ENCODE measurements at regions not wholly inside any gene's neighbourhood (a gene's known extent, or its start where the extent isn't known, plus 50 kb on each side); places are given as distances from the start of the nearest gene placed in this dataset.
"Not testable (repeated sequence)": the region's sequence is repeated elsewhere in the genome, so short reads cannot be mapped to it uniquely, and the experiment has no call there.

GRCh38 chr1:220967911-220968310, 88.7 kb downstream of the HLX start:
- ChIA-PET POLR2A (no interaction called here), CTCF (no interaction called here)

DNA sequence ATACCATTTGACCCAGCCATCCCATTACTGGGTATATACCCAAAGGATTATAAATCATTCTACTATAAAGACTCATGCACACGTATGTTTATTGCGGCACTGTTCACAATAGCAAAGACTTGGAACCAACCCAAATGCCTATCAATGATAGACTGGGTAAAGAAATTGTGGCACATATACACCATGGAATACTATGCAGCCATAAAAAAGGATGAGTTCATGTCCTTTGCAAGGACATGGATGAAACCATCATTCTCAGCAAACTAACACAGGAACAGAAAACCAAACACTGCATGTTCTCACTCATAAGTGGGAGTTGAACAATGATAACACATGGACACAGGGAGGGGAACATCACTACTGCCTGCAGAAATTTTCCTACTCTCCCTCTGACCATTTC, 90.0 kb downstream of the HLX start:
- POLR2A ChIA-PET; CTCF ChIA-PET; DNase-seq (ENCODE audit: extremely low spot score): not testable (repeated sequence)

More at GRCh38 chr1:220967911-220968310, 88.7 kb downstream of the HLX start:
- DNase-seq (ENCODE audit: extremely low spot score): no peak
- TF ChIP-seq NFRKB (IDR thresholded peaks at IDR 0.05): no peak
- TF ChIP-seq FOXM1 (IDR thresholded peaks at IDR 0.05; ENCODE audit: borderline replicate concordance): no peak
- TF ChIP-seq FOXA1 (IDR thresholded peaks at IDR 0.05): no peak
- no peak for TF ChIP-seq ELF4 (IDR thresholded peaks at IDR 0.05)
- TF ChIP-seq LEF1 (IDR thresholded peaks at IDR 0.05; ENCODE audit: borderline replicate concordance): no peak
- TF ChIP-seq SUZ12 (IDR thresholded peaks at IDR 0.05): no peak

DNA sequence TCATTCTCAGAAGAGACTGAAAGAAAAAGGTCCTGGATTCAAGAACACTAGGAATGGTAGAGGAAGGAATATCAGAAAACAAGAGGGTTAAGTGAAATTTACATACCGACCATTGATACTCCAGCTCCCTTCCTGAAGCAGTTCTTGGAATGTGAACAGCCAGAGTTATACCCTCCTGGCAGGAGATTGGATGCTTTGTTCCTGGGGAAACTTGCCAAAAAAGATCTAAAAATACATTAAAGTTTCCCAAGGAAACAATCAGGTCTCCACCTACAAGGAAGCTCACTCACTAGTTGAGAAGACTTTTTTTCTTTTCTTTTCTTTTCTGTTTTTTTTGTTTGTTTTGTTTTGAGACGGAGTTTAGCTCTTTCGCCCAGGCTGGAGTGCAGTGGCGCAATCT, 91.1 kb downstream of the HLX start:
- POLR2A ChIA-PET: no interaction called here
- CTCF ChIA-PET: no interaction called here

GRCh38 chr1:220971221-220971620, 92.0 kb downstream of the HLX start:
- ChIA-PET POLR2A (no interaction called here), CTCF (no interaction called here)
- TF ChIP-seq FOXK2 (IDR thresholded peaks at IDR 0.05) (no peak), CTBP1 (IDR thresholded peaks at IDR 0.05; ENCODE audit: borderline replicate concordance) (no peak), ZNF384 (IDR thresholded peaks at IDR 0.05) (no peak), BHLHE40 (IDR thresholded peaks at IDR 0.05; ENCODE audit: borderline replicate concordance) (no peak), TARDBP (IDR thresholded peaks at IDR 0.05) (no peak), L3MBTL2 (conservative IDR thresholded peaks at IDR 0.05) (no peak), NFRKB (IDR thresholded peaks at IDR 0.05) (no peak), ELF4 (IDR thresholded peaks at IDR 0.05) (no peak), LEF1 (IDR thresholded peaks at IDR 0.05; ENCODE audit: borderline replicate concordance) (no peak), SUZ12 (IDR thresholded peaks at IDR 0.05) (no peak)
- DNase-seq (ENCODE audit: extremely low spot score): no peak

More for the DNA sequence above, 91.1 kb downstream of the HLX start:
- no peak for DNase-seq (ENCODE audit: extremely low spot score)
- no peak for TF ChIP-seq LEF1 (IDR thresholded peaks at IDR 0.05; ENCODE audit: borderline replicate concordance)
- no peak for TF ChIP-seq HDGF (IDR thresholded peaks at IDR 0.05; ENCODE audit: borderline replicate concordance)
- no peak for TF ChIP-seq SP1 (IDR thresholded peaks at IDR 0.05)
- TF ChIP-seq FOXK2 (IDR thresholded peaks at IDR 0.05): no peak
- TF ChIP-seq NFRKB (IDR thresholded peaks at IDR 0.05): no peak
- no peak for TF ChIP-seq ZNF384 (IDR thresholded peaks at IDR 0.05)
- no peak for TF ChIP-seq BHLHE40 (IDR thresholded peaks at IDR 0.05; ENCODE audit: borderline replicate concordance)
- no peak for TF ChIP-seq TARDBP (IDR thresholded peaks at IDR 0.05)
- no peak for TF ChIP-seq PKNOX1 (IDR thresholded peaks at IDR 0.05)
- TF ChIP-seq ELF4 (IDR thresholded peaks at IDR 0.05): no peak
- TF ChIP-seq ARNT (IDR thresholded peaks at IDR 0.05): no peak
- TF ChIP-seq CTBP1 (IDR thresholded peaks at IDR 0.05; ENCODE audit: borderline replicate concordance): no peak
- no peak for TF ChIP-seq FOXM1 (IDR thresholded peaks at IDR 0.05; ENCODE audit: borderline replicate concordance)
- TF ChIP-seq L3MBTL2 (conservative IDR thresholded peaks at IDR 0.05): no peak
- TF ChIP-seq FOXA1 (IDR thresholded peaks at IDR 0.05): no peak
- TF ChIP-seq SUZ12 (IDR thresholded peaks at IDR 0.05): no peak

DNA sequence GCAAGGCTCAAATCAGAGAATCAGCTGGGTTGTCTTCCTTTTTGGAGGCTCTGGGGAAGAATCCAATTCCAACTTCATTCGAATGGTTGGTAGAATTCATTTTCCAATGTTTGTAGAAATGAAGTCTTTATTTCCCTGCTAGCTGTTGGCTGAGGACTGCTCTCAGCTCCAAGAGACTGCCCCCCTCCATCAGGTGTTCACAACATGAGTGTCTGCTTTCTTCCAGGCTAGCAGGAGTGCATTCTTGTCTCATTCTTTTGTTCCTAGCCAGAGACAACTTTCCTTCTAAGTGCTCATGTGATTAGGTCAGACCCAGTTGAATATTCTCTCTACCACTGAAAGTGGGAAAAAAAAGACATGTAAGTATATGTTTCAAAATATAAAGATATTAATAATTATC, 95.2 kb downstream of the HLX start:
- TF ChIP-seq L3MBTL2 (conservative IDR thresholded peaks at IDR 0.05): no peak
- TF ChIP-seq BHLHE40 (IDR thresholded peaks at IDR 0.05; ENCODE audit: borderline replicate concordance): no peak
- no peak for TF ChIP-seq SP1 (IDR thresholded peaks at IDR 0.05)
- TF ChIP-seq CTBP1 (IDR thresholded peaks at IDR 0.05; ENCODE audit: borderline replicate concordance): no peak
- DNase-seq (ENCODE audit: extremely low spot score): no peak
- ChIA-PET POLR2A (no interaction called here), CTCF (no interaction called here)

- ChIA-PET CTCF (interaction anchor here (1.1 kb wide), 1 partner anchor 10 kb away, joined by 5 read pairs; no protein-coding TSS in a partner anchor), POLR2A (no interaction called here)
- DNase-seq (ENCODE audit: extremely low spot score): no peak
- TF ChIP-seq PKNOX1 (IDR thresholded peaks at IDR 0.05) (no peak), CTBP1 (IDR thresholded peaks at IDR 0.05; ENCODE audit: borderline replicate concordance) (no peak), SUZ12 (IDR thresholded peaks at IDR 0.05) (no peak), ARNT (IDR thresholded peaks at IDR 0.05) (no peak), FOXA1 (IDR thresholded peaks at IDR 0.05) (no peak), L3MBTL2 (conservative IDR thresholded peaks at IDR 0.05) (no peak), FOXK2 (IDR thresholded peaks at IDR 0.05) (no peak), HDGF (IDR thresholded peaks at IDR 0.05; ENCODE audit: borderline replicate concordance) (no peak), BHLHE40 (IDR thresholded peaks at IDR 0.05; ENCODE audit: borderline replicate concordance) (no peak), LEF1 (IDR thresholded peaks at IDR 0.05; ENCODE audit: borderline replicate concordance) (no peak), ZNF384 (IDR thresholded peaks at IDR 0.05) (no peak), FOXM1 (IDR thresholded peaks at IDR 0.05; ENCODE audit: borderline replicate concordance) (no peak), TARDBP (IDR thresholded peaks at IDR 0.05) (no peak), ELF4 (IDR thresholded peaks at IDR 0.05) (no peak)
Measured at GRCh38 chr1:220976390-220976789, 97.1 kb downstream of the HLX start.

GRCh38 chr1:220979371-220979770, 100.1 kb downstream of the HLX start:
- TF ChIP-seq PKNOX1 (IDR thresholded peaks at IDR 0.05): no peak
- TF ChIP-seq ARNT (IDR thresholded peaks at IDR 0.05): no peak
- no peak for TF ChIP-seq LEF1 (IDR thresholded peaks at IDR 0.05; ENCODE audit: borderline replicate concordance)
- no peak for TF ChIP-seq TARDBP (IDR thresholded peaks at IDR 0.05)
- TF ChIP-seq FOXK2 (IDR thresholded peaks at IDR 0.05): no peak
- TF ChIP-seq CTBP1 (IDR thresholded peaks at IDR 0.05; ENCODE audit: borderline replicate concordance): no peak
- TF ChIP-seq ZNF384 (IDR thresholded peaks at IDR 0.05): no peak
- TF ChIP-seq L3MBTL2 (conservative IDR thresholded peaks at IDR 0.05): no peak
- ChIA-PET POLR2A (no interaction called here), CTCF (interaction anchor here (0.5 kb wide), 1 partner anchor 225 kb away, joined by 3 read pairs; no protein-coding TSS in a partner anchor)
- DNase-seq (ENCODE audit: extremely low spot score): no peak

Measured in HEK293T (cell line).